Thymus (tissue), 11 donors: ENCODE measurements at regions not wholly inside any gene's neighbourhood (a gene's known extent, or its start where the extent isn't known, plus 50 kb on each side); places are given as distances from the start of the nearest gene placed in this dataset.

Source experiments
- DNase-seq, 9 donors: peaks; one replicate each; pipeline ENCODE4 v3.0.0-alpha.2; 2013; ENCODE audit warnings: low spot score in 9 of 9, low read depth in 6 of 9, missing footprints in 1 of 9
- H3K27ac ChIP-seq, 2 donors: one replicate each; pipeline ENCODE4 v1.5.1; 2013; ENCODE audit warnings: control low read depth in 1 of 2, low read depth in 1 of 2, low read length in 1 of 2, mild to moderate bottlenecking in 1 of 2, moderate library complexity in 1 of 2
- H3K27me3 ChIP-seq, 2 donors: one replicate each; pipeline ENCODE4 v1.5.1; 2013; ENCODE audit warnings: low read length in 1 of 2; ENCODE audit not compliant: control insufficient read depth in 2 of 2, insufficient read depth in 1 of 2
- H3K36me3 ChIP-seq, 2 donors: one replicate each; pipeline ENCODE4 v1.5.1; 2013; ENCODE audit warnings: low read length in 1 of 2, mild to moderate bottlenecking in 1 of 2, moderate library complexity in 1 of 2; ENCODE audit not compliant: control insufficient read depth in 2 of 2, insufficient read depth in 2 of 2
- H3K4me1 ChIP-seq, 2 donors: one replicate each; pipeline ENCODE4 v1.5.1; 2013; ENCODE audit warnings: low read length in 2 of 2; ENCODE audit not compliant: control insufficient read depth in 2 of 2, insufficient read depth in 2 of 2
- H3K4me3 ChIP-seq, 2 donors: one replicate each; pipeline ENCODE4 v1.5.1; 2013; ENCODE audit warnings: low read length in 2 of 2, control low read depth in 1 of 2, mild to moderate bottlenecking in 1 of 2
- H3K9me3 ChIP-seq, 2 donors: one replicate each; pipeline ENCODE4 v1.5.1; 2013; ENCODE audit warnings: low read length in 1 of 2, mild to moderate bottlenecking in 1 of 2; ENCODE audit not compliant: control insufficient read depth in 2 of 2, insufficient read depth in 1 of 2
- WGBS: extraction: QIAGEN DNeasy Blood & Tissue Kit; methylation state at CpG from one replicate; pipeline ENCODE4 v1.1.7; 2013; 5-methylcytosine and 5-hydroxymethylcytosine counted together
- donor health status: healthy.

DNA sequence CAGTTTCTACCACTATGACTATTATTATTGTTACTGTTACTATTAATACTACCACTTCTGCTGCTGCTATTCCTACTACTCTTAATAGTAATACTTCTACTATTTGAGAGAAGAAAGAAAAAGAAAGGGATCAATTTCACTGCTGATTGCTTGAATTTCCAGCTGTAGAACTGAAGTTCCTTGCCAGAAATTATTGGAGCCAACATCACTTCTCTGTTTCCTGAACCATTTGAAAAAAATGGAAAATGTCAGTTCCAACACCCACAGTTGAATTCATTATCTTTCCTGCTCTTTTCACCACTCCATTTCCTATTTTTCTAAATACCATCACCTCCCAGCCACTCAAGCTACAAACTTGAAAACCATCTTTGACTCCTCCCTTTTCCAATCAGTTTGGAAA is 54.1 kb upstream of the PIK3C2G start:
- Histone ChIP-seq H3K36me3 (no peaks in the 10 kb centered on the region), H3K27ac (no peak overlapping the region)
- no peak for DNase-seq

DNA sequence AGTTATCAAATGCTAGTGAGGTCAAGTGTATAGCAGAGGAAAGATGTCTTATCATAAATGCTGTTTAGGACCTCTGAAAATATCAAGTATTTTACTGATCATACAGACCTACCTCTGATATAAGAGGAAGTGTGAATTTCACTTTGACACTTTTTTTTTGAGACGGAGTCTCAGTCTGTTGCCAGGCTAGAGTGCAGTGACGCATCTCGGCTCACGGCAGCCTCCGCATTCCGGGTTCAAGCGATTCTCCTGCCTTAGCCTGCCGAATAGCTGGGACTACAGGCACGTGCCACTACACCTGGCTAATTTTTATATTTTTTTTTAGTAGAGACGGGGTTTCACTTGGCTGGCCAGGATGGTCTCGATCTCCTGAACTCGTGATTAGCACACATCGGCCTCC is 55.1 kb upstream of the PIK3C2G start:
- 92% methylated on average over 13 of the region's 13 CpGs for WGBS
- Histone ChIP-seq H3K36me3 (no peaks in the 10 kb centered on the region), H3K4me1 (no peaks in the 10 kb centered on the region), H3K27me3 (no peaks in the 10 kb centered on the region), H3K27ac (no peak overlapping the region), H3K4me3 (no peak overlapping the region), H3K9me3 (no peaks in the 10 kb centered on the region)
- no peak for DNase-seq

More for the DNA sequence above, 54.1 kb upstream of the PIK3C2G start:
- Histone ChIP-seq H3K4me1 (no peaks in the 10 kb centered on the region), H3K27me3 (no peaks in the 10 kb centered on the region), H3K9me3 (no peaks in the 10 kb centered on the region), H3K4me3 (no peak overlapping the region)

DNA sequence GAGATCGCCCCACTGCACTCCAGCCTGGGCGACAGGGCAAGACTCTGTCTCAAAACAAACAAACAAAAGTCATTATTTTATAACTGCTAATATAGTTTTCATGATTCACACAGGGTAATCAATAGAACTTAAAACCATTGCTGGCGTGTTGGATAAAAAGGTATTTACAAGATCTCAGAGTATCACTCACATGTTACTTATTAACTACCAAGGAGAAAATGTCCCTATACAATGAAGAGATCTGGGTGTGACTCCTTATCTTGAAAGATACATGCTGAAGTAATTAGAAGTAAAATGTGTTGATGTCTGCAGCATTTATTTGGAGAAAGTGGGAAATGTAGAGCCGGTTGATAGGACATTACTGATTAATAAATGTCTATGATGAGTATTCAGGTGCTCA is 57.3 kb upstream of the PIK3C2G start:
- Histone ChIP-seq H3K27ac (no peak overlapping the region), H3K4me1 (no peaks in the 10 kb centered on the region), H3K9me3 (no peaks in the 10 kb centered on the region), H3K4me3 (no peak overlapping the region), H3K27me3 (no peaks in the 10 kb centered on the region), H3K36me3 (no peaks in the 10 kb centered on the region)
- WGBS, result 98% methylated on average over 4 of the region's 4 CpGs
- DNase-seq, result no peak

DNA sequence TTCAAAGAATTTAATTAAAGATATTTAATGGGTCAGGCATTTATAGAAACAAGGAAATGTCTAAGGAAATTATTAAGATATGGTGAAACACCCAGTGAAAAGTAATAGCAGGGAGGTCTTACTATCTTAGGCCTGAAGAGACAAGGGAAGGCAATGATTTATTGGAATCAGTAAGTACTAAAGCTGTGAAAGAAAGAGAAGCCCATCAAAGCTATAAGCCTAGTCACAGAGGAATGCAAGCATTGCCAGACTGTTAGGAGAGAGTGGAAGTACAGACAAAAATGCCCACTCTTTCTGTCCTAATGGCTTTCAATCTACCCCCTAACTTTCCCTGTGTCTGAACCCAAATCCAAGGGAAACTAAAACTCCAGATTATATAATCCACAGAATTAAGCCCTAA is 69.2 kb upstream of the PIK3C2G start:
- H3K27me3 ChIP-seq, result no peaks in the 10 kb centered on the region
- H3K27ac ChIP-seq, result no peak overlapping the region
- DNase-seq, result no peak
- no peaks in the 10 kb centered on the region for H3K4me1 ChIP-seq
- no peak overlapping the region for H3K4me3 ChIP-seq
- no peaks in the 10 kb centered on the region for H3K9me3 ChIP-seq
- no peaks in the 10 kb centered on the region for H3K36me3 ChIP-seq

- Histone ChIP-seq H3K4me3 (no peak overlapping the region), H3K4me1 (no peaks in the 10 kb centered on the region), H3K9me3 (no peaks in the 10 kb centered on the region), H3K36me3 (no peaks in the 10 kb centered on the region), H3K27me3 (no peaks in the 10 kb centered on the region), H3K27ac (no peak overlapping the region)
- no peak for DNase-seq
- WGBS, result 82% methylated on average over 2 of the region's 2 CpGs
Observed at GRCh38 chr12:18183141-18183540, 78.2 kb upstream of the PIK3C2G start.

GRCh38 chr12:18171571-18171970 is 81.6 kb upstream of the RERGL start:
- H3K27me3 ChIP-seq, result no peaks in the 10 kb centered on the region
- DNase-seq, result no peak
- WGBS, result 85% methylated on average over 1 of the region's 1 CpG
- H3K36me3 ChIP-seq, result no peaks in the 10 kb centered on the region
- no peak overlapping the region for H3K4me3 ChIP-seq
- no peaks in the 10 kb centered on the region for H3K4me1 ChIP-seq
- no peak overlapping the region for H3K27ac ChIP-seq
- H3K9me3 ChIP-seq, result peaks cover 1 to 11% of the 10 kb centered on the region in 2 donors

- no peaks in the 10 kb centered on the region for H3K4me1 ChIP-seq
- peaks cover 1 to 5% of the 10 kb centered on the region in 2 donors for H3K9me3 ChIP-seq
- no peak for DNase-seq
- no peak overlapping the region for H3K27ac ChIP-seq
- H3K4me3 ChIP-seq, result no peak overlapping the region
- 71% methylated on average over 3 of the region's 3 CpGs for WGBS
- no peaks in the 10 kb centered on the region for H3K36me3 ChIP-seq
- no peaks in the 10 kb centered on the region for H3K27me3 ChIP-seq
Observed at GRCh38 chr12:18168016-18168415, 78.0 kb upstream of the RERGL start.

DNA sequence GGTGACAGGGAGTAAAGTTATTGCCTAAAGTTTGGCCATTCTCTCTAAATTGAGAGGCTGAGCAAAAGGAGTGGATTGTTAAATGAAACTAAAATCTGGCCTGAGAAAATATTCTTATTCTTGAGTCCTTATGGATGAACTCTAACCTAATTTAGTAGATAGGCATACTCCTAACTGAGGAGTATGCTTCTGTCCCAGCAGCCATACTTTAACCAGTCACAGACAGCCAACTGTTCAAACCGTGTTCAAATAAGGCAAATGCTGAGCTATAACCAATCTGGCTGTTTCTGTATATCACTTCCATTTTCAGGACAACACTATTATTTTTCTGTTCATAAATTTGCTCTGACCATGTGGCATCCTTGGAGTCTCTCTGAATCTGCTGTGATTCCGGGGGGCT is 75.9 kb upstream of the RERGL start:
- Histone ChIP-seq H3K36me3 (no peaks in the 10 kb centered on the region), H3K27ac (peak overlapping the region in 1 of 2 donors; percentile 32), H3K4me1 (no peaks in the 10 kb centered on the region), H3K9me3 (no peaks in the 10 kb centered on the region), H3K27me3 (no peaks in the 10 kb centered on the region), H3K4me3 (no peak overlapping the region)
- 91% methylated on average over 2 of the region's 2 CpGs for WGBS
- DNase-seq, result no peak

GRCh38 chr12:18165422-18165871 is 75.5 kb upstream of the RERGL start:
- Histone ChIP-seq H3K36me3 (no peaks in the 10 kb centered on the region), H3K4me1 (no peaks in the 10 kb centered on the region), H3K27ac (peak overlapping the region in 1 of 2 donors; percentile 32), H3K4me3 (no peak overlapping the region), H3K27me3 (no peaks in the 10 kb centered on the region), H3K9me3 (no peaks in the 10 kb centered on the region)
- WGBS, result 49% methylated on average over 2 of the region's 2 CpGs
- peak in 2 of 9 donors; percentile 4 to 23 for DNase-seq

DNA sequence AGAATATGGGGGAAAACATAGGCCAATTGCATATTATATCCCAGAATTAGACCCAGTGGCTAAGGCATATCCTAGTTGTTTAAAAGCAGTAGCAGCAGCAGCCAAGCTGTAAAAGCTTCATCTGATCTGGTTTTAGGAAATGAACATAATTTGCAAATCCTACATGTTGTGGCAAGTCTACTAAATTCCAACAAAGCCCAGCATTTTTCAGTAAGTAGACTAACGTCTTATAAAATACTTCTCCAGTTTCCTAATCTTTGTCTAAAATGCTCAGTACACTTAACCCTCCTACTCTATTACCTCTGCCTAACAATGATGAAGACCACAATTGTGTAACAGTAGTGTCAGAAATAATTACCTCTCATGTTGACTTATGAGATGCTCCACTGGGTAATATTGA is 70.9 kb upstream of the RERGL start:
- no peak for DNase-seq
- no peak overlapping the region for H3K27ac ChIP-seq
- no peak overlapping the region for H3K4me3 ChIP-seq
- H3K9me3 ChIP-seq, result no peaks in the 10 kb centered on the region
- H3K27me3 ChIP-seq, result no peaks in the 10 kb centered on the region
- no peaks in the 10 kb centered on the region for H3K4me1 ChIP-seq
- WGBS, result 90% methylated on average over 1 of the region's 1 CpG
- no peaks in the 10 kb centered on the region for H3K36me3 ChIP-seq
